HG02852 (cell line): ENCODE measurements at regions not wholly inside any gene's neighbourhood (a gene's known extent, or its start where the extent isn't known, plus 50 kb on each side); places are given as distances from the start of the nearest gene placed in this dataset.

Source experiments
- ATAC-seq: cut with Tn5 transposase; IDR thresholded peaks from one replicate; pipeline ENCODE4 v1.9.1; 2021; ENCODE audit warnings: mild to moderate bottlenecking, moderate library complexity; ENCODE audit not compliant: unreplicated experiment

GRCh38 chr5:133696782-133697507 lies 84.6 kb upstream of the FSTL4 start:
- no peak for ATAC-seq

- no peak for ATAC-seq
These were observed 83.8 kb upstream of the FSTL4 start for GRCh38 chr5:133696006-133696584.

DNA sequence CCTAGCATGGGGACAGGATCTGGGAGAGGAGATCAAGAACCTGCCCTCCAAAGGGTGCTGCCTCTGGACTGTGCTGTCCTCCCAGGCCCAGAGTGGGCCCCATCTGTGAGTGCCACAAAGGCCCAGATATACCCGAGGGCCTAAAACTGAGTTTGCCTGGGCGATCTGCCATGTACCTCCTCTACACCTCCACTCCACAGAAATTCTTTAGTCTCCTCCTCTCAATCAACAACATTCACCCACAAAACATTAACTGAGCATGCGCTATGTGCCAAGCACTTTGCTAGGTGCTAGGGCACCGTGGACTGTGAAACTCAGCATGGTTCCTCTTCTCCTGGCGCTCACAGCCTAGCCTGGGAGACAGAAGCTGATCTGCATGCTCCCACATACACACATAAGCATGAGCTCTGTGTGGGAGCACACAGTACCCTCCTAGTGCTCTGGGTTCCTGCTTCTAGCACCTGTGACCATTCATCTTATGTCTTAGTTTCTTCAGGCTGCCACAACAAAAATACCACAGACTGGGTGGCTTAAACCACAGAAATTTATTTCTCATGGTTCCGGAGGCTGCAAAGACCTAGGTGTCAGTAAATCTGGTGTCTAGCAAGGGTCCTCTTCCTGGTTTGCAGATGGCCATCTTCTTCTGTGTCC lies 82.0 kb upstream of the FSTL4 start:
- no peak for ATAC-seq

- no peak for ATAC-seq
These were observed 79.1 kb upstream of the FSTL4 start for GRCh38 chr5:133691448-133691847.

GRCh38 chr5:133690746-133691145 lies 78.4 kb upstream of the FSTL4 start:
- ATAC-seq = no peak

DNA sequence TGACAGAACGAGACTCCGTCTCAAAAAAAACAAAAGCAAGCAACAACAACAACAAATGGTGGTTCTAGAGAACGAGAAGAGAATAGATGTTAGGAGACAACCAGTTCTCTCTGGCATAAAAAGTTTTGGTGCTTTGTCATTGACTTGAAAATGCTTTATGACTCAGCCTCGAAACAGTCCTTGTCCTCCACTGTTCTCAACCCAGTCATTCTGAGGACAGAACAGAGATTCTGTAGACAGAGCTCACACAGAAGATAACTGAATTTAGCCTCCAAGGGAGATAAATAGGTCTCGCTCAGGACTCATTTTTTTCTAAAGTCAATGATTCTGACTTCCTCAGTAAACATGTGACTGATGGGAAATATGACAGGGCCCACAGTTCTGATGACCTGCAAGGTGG lies 76.0 kb upstream of the FSTL4 start:
- ATAC-seq = peak; percentile 75

- ATAC-seq = no peak
These were observed 75.1 kb upstream of the FSTL4 start for GRCh38 chr5:133687212-133688061.

DNA sequence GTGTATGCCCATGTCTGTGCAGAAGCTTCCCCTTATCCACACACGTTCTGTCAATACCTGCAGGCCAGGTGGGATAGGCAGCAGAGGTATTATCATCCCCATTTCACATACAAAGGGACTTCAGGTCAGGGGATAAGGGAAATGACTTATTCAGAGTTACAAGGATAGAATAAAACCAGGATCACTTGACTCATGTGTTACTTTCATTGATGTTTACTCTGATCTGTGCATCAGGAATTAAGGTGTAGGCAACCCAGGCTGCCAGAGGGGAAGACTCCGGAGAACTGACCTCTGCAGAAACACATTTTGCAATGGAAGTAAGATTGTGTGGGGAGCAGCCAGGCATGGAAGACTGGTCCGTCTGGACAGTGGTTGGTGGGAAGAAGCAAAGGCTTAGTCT lies 74.2 kb upstream of the FSTL4 start:
- no peak for ATAC-seq

GRCh38 chr5:133685402-133686018 lies 73.2 kb upstream of the FSTL4 start:
- no peak for ATAC-seq

DNA sequence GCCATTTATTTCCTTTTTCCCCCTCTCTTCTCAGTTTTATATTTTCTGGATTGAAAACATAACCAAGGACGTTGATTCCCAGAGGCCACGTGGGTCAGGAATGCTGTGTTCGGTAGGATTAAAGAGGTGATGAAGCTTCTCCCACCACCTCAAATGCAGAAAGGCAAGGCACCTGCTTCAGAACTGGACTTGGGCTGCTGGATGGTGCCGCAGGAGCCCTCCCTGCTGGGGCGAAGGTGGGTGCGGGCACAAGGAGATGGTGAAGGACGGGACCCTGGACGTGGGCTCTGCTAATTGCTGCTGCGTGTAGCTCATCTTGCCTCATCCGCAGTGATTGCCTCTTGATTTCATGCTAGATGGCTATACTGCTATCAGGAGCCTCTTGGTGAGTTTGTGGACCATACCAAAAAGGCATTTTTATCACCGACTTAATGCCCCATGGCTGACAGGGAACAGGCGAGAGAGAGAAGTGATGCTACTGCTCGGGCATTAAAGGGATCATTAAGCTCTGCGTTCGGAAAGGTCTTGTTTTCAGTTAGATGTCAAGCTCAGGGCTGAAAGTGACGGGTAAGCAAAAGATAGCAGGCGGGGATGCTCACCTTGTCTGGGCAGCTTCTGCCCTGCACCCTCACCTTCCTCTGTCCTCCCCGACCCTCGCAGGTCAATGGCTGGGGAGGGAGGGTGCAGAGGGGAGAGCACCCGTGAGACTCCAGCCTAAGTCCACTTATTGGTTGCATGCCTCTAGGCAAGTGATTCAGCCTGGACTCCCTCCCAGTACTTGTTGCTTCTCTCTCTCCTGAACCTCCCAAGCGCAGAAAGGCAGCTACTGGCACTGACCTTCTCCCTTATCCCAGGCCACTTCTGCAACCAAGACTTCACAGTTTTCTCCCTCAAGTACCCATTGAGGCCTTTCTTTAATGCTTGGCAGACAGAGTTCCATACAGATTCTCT lies 71.6 kb upstream of the FSTL4 start:
- ATAC-seq = no peak

- ATAC-seq = no peak
These were observed 70.1 kb upstream of the FSTL4 start for GRCh38 chr5:133682451-133682850.

DNA sequence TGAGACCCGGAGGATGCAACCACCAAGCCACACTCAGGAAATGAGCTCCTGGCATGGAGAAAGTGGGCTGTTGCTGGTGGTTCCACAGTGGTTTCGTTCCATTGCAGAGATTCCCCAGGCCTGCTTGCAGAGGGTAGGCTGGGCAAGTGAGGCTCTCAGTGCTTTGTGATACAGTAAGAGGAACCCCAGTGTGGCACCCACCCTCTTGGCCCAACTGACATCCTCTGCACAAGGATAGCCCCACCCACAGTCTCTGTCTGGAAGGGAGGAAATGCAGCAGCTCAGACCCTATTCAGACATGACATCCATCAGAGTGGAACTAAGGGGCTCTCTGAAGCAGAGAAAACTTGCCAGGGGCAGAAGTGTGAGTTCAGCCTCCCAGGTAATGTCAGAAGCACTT lies 69.6 kb upstream of the FSTL4 start:
- no peak for ATAC-seq

- ATAC-seq = no peak
These were observed 68.7 kb upstream of the FSTL4 start for GRCh38 chr5:133680830-133681565.

DNA sequence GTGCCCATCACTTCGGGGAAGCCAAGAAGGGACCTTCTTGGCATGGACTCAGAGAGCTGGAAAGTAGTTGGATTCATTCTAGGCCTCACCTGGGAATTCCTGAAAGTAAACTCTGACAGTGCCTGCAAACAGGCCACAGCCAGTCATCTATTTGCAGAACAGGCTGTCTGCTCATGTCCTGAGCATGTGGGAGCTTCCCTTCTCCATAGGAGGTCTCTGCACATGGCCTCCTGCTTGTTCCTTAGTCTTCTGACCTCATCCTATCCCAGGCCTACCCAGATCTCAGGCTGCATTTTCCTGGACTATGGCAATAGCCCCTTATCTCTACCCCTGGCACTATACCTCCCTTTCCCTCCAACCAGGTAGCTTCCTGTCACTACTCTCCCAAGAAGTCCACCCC lies 67.2 kb upstream of the FSTL4 start:
- ATAC-seq = no peak

GRCh38 chr5:133675376-133676154 lies 63.2 kb upstream of the FSTL4 start:
- no peak for ATAC-seq

DNA sequence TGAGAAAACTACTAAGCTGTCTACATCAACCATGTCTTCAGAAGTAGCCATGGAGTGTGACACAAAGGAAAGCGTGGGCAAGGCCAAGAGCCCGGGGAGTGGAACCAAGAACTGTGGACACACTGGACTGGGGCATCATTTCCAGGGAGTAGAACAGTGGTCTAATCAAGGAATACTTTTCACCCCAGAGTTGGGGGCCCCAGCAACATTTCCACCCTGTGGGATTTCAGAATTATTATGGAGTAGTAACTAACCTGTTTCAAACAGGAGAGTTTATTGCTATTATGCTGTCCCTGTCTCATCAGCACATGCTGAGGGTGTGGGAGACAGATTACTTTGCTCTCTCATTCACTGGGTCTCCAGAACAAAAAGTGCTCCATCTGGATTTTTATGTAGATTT lies 58.0 kb upstream of the FSTL4 start:
- ATAC-seq = no peak

DNA sequence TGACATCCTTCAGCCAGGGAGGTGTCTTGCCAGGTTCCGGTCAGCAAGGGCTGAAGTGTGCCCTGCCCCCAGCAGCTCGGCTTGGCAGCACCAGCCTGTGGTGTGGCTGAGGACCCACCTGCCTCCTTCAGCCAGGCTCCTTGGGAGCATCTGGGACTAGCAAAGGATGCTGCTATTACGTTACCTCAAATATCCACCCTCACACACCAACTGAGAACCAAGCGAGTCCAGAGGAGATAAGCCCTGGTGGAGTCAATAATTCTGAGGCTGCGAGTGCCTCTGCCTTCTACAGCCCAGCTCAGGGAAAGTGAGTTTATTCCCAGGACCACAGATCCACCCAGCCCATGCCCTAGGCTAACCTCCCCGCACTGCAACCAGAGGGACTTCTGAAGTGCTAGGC lies 57.1 kb upstream of the FSTL4 start:
- ATAC-seq = no peak

- no peak for ATAC-seq
These were observed 56.1 kb upstream of the FSTL4 start for GRCh38 chr5:133668458-133668857.
